Endothelial cell of umbilical vein (primary cell): ENCODE measurements at regions not wholly inside any gene's neighbourhood (a gene's known extent, or its start where the extent isn't known, plus 50 kb on each side); places are given as distances from the start of the nearest gene placed in this dataset.
"Not testable (repeated sequence)": the region's sequence is repeated elsewhere in the genome, so short reads cannot be mapped to it uniquely, and the experiment has no call there.

Source experiments
- EZH2 ChIP-seq: IDR thresholded peaks from 2 replicates; pipeline ENCODE4 v1.6.1; 2012; ENCODE audit warnings: borderline replicate concordance, low read depth, mild to moderate bottlenecking, moderate library complexity, low read length, inconsistent platforms; ENCODE audit not compliant: severe bottlenecking
- GATA2 ChIP-seq: IDR thresholded peaks from 2 replicates; pipeline ENCODE4 v1.7.0; 2011; ENCODE audit warnings: low read depth, mild to moderate bottlenecking, moderate library complexity, mixed read lengths, low read length; ENCODE audit not compliant: insufficient read length, insufficient read depth
- TF ChIP-seq, protein P1 (sequence below), 2 donors: IDR thresholded peaks; 1 replicate in 1 of 2; 2 replicates in 1 of 2; pipeline ENCODE4 v1.5.1; 2011; ENCODE audit warnings: low read length in 2 of 2, mild to moderate bottlenecking in 2 of 2, moderate library complexity in 2 of 2, control low read depth in 1 of 2, inconsistent platforms in 1 of 2, low read depth in 1 of 2; ENCODE audit not compliant: insufficient read depth in 1 of 2; ENCODE audit errors: extremely low read depth in 1 of 2

DNA sequence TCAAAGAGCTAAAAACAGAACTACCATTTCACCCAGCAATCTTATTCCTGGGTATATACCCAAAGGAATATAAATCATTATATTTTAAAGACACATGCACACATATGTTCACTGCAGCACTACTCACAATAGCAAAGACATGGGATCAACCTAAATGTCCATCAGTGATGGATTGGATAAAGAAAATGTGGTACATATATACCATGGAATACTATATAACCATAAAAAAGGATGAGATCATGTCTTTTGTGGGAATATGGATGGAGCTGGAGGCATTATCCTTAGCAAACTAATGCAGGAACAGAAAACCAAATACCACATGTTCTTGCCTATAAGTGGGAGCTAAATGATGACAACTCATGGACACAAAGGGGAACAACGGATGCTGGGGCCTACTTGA lies 205.1 kb downstream of the EBLN2 start:
- TF ChIP-seq, protein P1, sequence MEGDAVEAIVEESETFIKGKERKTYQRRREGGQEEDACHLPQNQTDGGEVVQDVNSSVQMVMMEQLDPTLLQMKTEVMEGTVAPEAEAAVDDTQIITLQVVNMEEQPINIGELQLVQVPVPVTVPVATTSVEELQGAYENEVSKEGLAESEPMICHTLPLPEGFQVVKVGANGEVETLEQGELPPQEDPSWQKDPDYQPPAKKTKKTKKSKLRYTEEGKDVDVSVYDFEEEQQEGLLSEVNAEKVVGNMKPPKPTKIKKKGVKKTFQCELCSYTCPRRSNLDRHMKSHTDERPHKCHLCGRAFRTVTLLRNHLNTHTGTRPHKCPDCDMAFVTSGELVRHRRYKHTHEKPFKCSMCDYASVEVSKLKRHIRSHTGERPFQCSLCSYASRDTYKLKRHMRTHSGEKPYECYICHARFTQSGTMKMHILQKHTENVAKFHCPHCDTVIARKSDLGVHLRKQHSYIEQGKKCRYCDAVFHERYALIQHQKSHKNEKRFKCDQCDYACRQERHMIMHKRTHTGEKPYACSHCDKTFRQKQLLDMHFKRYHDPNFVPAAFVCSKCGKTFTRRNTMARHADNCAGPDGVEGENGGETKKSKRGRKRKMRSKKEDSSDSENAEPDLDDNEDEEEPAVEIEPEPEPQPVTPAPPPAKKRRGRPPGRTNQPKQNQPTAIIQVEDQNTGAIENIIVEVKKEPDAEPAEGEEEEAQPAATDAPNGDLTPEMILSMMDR (IDR thresholded peaks at IDR 0.05; ENCODE audit: extremely low read depth in 1 of 2, insufficient read depth in 1 of 2, low read depth in 1 of 2, low read length in 2 of 2), result not testable (repeated sequence)
- TF ChIP-seq EZH2, GATA2: not testable (repeated sequence)
